Hematopoietic multipotent progenitor cell (in vitro differentiated cells): ENCODE measurements at regions not wholly inside any gene's neighbourhood (a gene's known extent, or its start where the extent isn't known, plus 50 kb on each side); places are given as distances from the start of the nearest gene placed in this dataset.

Source experiments
- DNase-seq, 3 donors: peaks; one replicate each; pipeline ENCODE4 v3.0.0-alpha.2; 2011 to 2015; ENCODE audit warnings: low read depth in 2 of 3, low spot score in 2 of 3

GRCh38 chr9:82532504-82533180 lies 530.3 kb downstream of the RASEF start:
- peak in 2 of 3 donors; percentile 5 to 26 for DNase-seq

GRCh38 chr9:82535432-82535998 lies 527.4 kb downstream of the RASEF start:
- no peak for DNase-seq

- no peak for DNase-seq
Observed at GRCh38 chr9:82538634-82539033, 524.3 kb downstream of the RASEF start.

GRCh38 chr9:82539146-82539545 lies 523.8 kb downstream of the RASEF start:
- no peak for DNase-seq

GRCh38 chr9:82539856-82540579 lies 522.9 kb downstream of the RASEF start:
- DNase-seq, result no peak

GRCh38 chr9:82543726-82544125 lies 519.2 kb downstream of the RASEF start:
- no peak for DNase-seq

- no peak for DNase-seq
Observed at GRCh38 chr9:82546136-82546535, 516.8 kb downstream of the RASEF start.

- no peak for DNase-seq
Observed at GRCh38 chr9:82547995-82548394, 514.9 kb downstream of the RASEF start.

GRCh38 chr9:82549174-82549821 lies 513.6 kb downstream of the RASEF start:
- DNase-seq, result no peak

- DNase-seq, result no peak
Observed at GRCh38 chr9:82552784-82553183, 510.2 kb downstream of the RASEF start.

- DNase-seq, result no peak
Observed at GRCh38 chr9:82553654-82554366, 509.1 kb downstream of the RASEF start.

- DNase-seq, result no peak
Observed at GRCh38 chr9:82554381-82554780, 508.6 kb downstream of the RASEF start.

GRCh38 chr9:82555031-82555430 lies 507.9 kb downstream of the RASEF start:
- DNase-seq, result no peak

GRCh38 chr9:82555431-82556051 lies 507.4 kb downstream of the RASEF start:
- no peak for DNase-seq

GRCh38 chr9:82558346-82558745 lies 504.6 kb downstream of the RASEF start:
- DNase-seq, result no peak

- DNase-seq, result no peak
Observed at GRCh38 chr9:82558855-82559630, 503.9 kb downstream of the RASEF start.

GRCh38 chr9:82560036-82560435 lies 502.9 kb downstream of the RASEF start:
- no peak for DNase-seq

- no peak for DNase-seq
Observed at GRCh38 chr9:82560457-82560904, 502.5 kb downstream of the RASEF start.

- peak in 2 of 3 donors; percentile 5 to 31 for DNase-seq
Observed at GRCh38 chr9:82563094-82563493, 499.8 kb downstream of the RASEF start.

- no peak for DNase-seq
Observed at GRCh38 chr9:82563841-82564240, 499.1 kb downstream of the RASEF start.
